ENCODE measurements at regions not wholly inside any gene's neighbourhood (a gene's known extent, or its start where the extent isn't known, plus 50 kb on each side); places are given as distances from the start of the nearest gene placed in this dataset.

- peaks cover 2 to 12% (median 3%) of the 10 kb centered on the region in 4 donors for H3K9me3 ChIP-seq (ENCODE audit: control insufficient read depth in 4 of 4, low read length in 3 of 4)
- no peaks in the 10 kb centered on the region for H3K27me3 ChIP-seq (ENCODE audit: control insufficient read depth in 4 of 4, insufficient read depth in 4 of 4, low read length in 3 of 4)
- no peak for DNase-seq (ENCODE audit: low spot score)
- H3K9ac ChIP-seq (ENCODE audit: low read depth in 1 of 2, low read length in 2 of 2) = no peak overlapping the region
- no peaks in the 10 kb centered on the region for H3K4me1 ChIP-seq (ENCODE audit: control insufficient read depth in 4 of 4, insufficient read depth in 4 of 4, low read length in 3 of 4)
- TF ChIP-seq RXRA (IDR thresholded peaks at IDR 0.05) (no peak), EGR1 (IDR thresholded peaks at IDR 0.05; ENCODE audit: low read depth in 2 of 2) (no peak), HNF4G (IDR thresholded peaks at IDR 0.05) (no peak), YY1 (IDR thresholded peaks at IDR 0.05) (no peak), JUND (IDR thresholded peaks at IDR 0.05) (no peak), HNF4A (conservative IDR thresholded peaks at IDR 0.05) (no peak), GABPA (IDR thresholded peaks at IDR 0.05 in 1 of 2, conservative IDR thresholded peaks at IDR 0.05 in 1 of 2) (no peak), FOXA2 (IDR thresholded peaks at IDR 0.05) (no peak), RAD21 (IDR thresholded peaks at IDR 0.05) (no peak), SP1 (IDR thresholded peaks at IDR 0.05) (no peak), FOXA1 (IDR thresholded peaks at IDR 0.05) (no peak), TAF1 (conservative IDR thresholded peaks at IDR 0.05) (no peak), MAX (IDR thresholded peaks at IDR 0.05) (no peak), NR2F2 (IDR thresholded peaks at IDR 0.05) (no peak), ZBTB33 (IDR thresholded peaks at IDR 0.05) (no peak)
- TF ChIP-seq, protein P1, sequence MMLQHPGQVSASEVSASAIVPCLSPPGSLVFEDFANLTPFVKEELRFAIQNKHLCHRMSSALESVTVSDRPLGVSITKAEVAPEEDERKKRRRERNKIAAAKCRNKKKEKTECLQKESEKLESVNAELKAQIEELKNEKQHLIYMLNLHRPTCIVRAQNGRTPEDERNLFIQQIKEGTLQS (IDR thresholded peaks at IDR 0.05) = no peak
- TF ChIP-seq, protein P2, sequence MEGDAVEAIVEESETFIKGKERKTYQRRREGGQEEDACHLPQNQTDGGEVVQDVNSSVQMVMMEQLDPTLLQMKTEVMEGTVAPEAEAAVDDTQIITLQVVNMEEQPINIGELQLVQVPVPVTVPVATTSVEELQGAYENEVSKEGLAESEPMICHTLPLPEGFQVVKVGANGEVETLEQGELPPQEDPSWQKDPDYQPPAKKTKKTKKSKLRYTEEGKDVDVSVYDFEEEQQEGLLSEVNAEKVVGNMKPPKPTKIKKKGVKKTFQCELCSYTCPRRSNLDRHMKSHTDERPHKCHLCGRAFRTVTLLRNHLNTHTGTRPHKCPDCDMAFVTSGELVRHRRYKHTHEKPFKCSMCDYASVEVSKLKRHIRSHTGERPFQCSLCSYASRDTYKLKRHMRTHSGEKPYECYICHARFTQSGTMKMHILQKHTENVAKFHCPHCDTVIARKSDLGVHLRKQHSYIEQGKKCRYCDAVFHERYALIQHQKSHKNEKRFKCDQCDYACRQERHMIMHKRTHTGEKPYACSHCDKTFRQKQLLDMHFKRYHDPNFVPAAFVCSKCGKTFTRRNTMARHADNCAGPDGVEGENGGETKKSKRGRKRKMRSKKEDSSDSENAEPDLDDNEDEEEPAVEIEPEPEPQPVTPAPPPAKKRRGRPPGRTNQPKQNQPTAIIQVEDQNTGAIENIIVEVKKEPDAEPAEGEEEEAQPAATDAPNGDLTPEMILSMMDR (IDR thresholded peaks at IDR 0.05; ENCODE audit: low read depth, low read length, missing input control) = no peak
- TF ChIP-seq, protein P3, sequence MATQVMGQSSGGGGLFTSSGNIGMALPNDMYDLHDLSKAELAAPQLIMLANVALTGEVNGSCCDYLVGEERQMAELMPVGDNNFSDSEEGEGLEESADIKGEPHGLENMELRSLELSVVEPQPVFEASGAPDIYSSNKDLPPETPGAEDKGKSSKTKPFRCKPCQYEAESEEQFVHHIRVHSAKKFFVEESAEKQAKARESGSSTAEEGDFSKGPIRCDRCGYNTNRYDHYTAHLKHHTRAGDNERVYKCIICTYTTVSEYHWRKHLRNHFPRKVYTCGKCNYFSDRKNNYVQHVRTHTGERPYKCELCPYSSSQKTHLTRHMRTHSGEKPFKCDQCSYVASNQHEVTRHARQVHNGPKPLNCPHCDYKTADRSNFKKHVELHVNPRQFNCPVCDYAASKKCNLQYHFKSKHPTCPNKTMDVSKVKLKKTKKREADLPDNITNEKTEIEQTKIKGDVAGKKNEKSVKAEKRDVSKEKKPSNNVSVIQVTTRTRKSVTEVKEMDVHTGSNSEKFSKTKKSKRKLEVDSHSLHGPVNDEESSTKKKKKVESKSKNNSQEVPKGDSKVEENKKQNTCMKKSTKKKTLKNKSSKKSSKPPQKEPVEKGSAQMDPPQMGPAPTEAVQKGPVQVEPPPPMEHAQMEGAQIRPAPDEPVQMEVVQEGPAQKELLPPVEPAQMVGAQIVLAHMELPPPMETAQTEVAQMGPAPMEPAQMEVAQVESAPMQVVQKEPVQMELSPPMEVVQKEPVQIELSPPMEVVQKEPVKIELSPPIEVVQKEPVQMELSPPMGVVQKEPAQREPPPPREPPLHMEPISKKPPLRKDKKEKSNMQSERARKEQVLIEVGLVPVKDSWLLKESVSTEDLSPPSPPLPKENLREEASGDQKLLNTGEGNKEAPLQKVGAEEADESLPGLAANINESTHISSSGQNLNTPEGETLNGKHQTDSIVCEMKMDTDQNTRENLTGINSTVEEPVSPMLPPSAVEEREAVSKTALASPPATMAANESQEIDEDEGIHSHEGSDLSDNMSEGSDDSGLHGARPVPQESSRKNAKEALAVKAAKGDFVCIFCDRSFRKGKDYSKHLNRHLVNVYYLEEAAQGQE (IDR thresholded peaks at IDR 0.05) = no peak
- no peaks in the 10 kb centered on the region for H3K36me3 ChIP-seq (ENCODE audit: control insufficient read depth in 4 of 4, insufficient read depth in 3 of 4, low read depth in 1 of 4, low read length in 3 of 4)
- H3K4me3 ChIP-seq (ENCODE audit: low read depth in 1 of 3, low read length in 3 of 3) = no peak overlapping the region
- 62% methylated on average over 3 of the region's 3 CpGs for WGBS
- H3K27ac ChIP-seq (ENCODE audit: low read depth in 1 of 2, low read length in 2 of 2) = no peak overlapping the region
Observed at GRCh38 chr10:9885761-9886160, 1131.9 kb upstream of the CELF2 start.
